ENCODE measurements at regions not wholly inside any gene's neighbourhood (a gene's known extent, or its start where the extent isn't known, plus 50 kb on each side); places are given as distances from the start of the nearest gene placed in this dataset.

GRCh38 chr7:25777969-25778708, 373.9 kb upstream of the NFE2L3 start:
- DNase-seq (ENCODE audit: low read depth) = no peak

- DNase-seq (ENCODE audit: low read depth) = no peak
Measured at GRCh38 chr7:25779002-25779546, 372.9 kb upstream of the NFE2L3 start.

- DNase-seq (ENCODE audit: low read depth) = no peak
Measured at GRCh38 chr7:25780904-25781303, 371.1 kb upstream of the NFE2L3 start.

GRCh38 chr7:25781704-25782103, 370.3 kb upstream of the NFE2L3 start:
- no peak for DNase-seq (ENCODE audit: low read depth)

- DNase-seq (ENCODE audit: low read depth) = no peak
Measured at GRCh38 chr7:25786936-25787335, 365.1 kb upstream of the NFE2L3 start.

GRCh38 chr7:25787336-25787735, 364.7 kb upstream of the NFE2L3 start:
- no peak for DNase-seq (ENCODE audit: low read depth)

- DNase-seq (ENCODE audit: low read depth) = no peak
Measured at GRCh38 chr7:25788371-25788770, 363.6 kb upstream of the NFE2L3 start.

GRCh38 chr7:25788961-25789620, 362.9 kb upstream of the NFE2L3 start:
- DNase-seq (ENCODE audit: low read depth) = no peak

GRCh38 chr7:25789701-25790640, 362.0 kb upstream of the NFE2L3 start:
- no peak for DNase-seq (ENCODE audit: low read depth)

GRCh38 chr7:25790963-25791362, 361.0 kb upstream of the NFE2L3 start:
- no peak for DNase-seq (ENCODE audit: low read depth)

GRCh38 chr7:25792586-25792985, 359.4 kb upstream of the NFE2L3 start:
- DNase-seq (ENCODE audit: low read depth) = no peak

- DNase-seq (ENCODE audit: low read depth) = no peak
Measured at GRCh38 chr7:25795824-25796235, 356.2 kb upstream of the NFE2L3 start.

GRCh38 chr7:25798344-25798743, 353.7 kb upstream of the NFE2L3 start:
- no peak for DNase-seq (ENCODE audit: low read depth)

GRCh38 chr7:25801214-25801613, 350.8 kb upstream of the NFE2L3 start:
- no peak for DNase-seq (ENCODE audit: low read depth)

GRCh38 chr7:25802057-25802456, 349.9 kb upstream of the NFE2L3 start:
- no peak for DNase-seq (ENCODE audit: low read depth)

- no peak for DNase-seq (ENCODE audit: low read depth)
Measured at GRCh38 chr7:25802473-25802872, 349.5 kb upstream of the NFE2L3 start.

- DNase-seq (ENCODE audit: low read depth) = no peak
Measured at GRCh38 chr7:25803117-25803887, 348.7 kb upstream of the NFE2L3 start.

- DNase-seq (ENCODE audit: low read depth) = no peak
Measured at GRCh38 chr7:25804154-25804553, 347.8 kb upstream of the NFE2L3 start.

GRCh38 chr7:25805027-25805687, 346.8 kb upstream of the NFE2L3 start:
- DNase-seq (ENCODE audit: low read depth) = no peak

- no peak for DNase-seq (ENCODE audit: low read depth)
Measured at GRCh38 chr7:25807086-25807611, 344.8 kb upstream of the NFE2L3 start.

GRCh38 chr7:25809441-25809840, 342.6 kb upstream of the NFE2L3 start:
- no peak for DNase-seq (ENCODE audit: low read depth)

All from activated T-helper 1 cell treated with Interleukin-2 at 50 U/mL for 16 hours (primary cell).